ENCODE measurements at regions not wholly inside any gene's neighbourhood (a gene's known extent, or its start where the extent isn't known, plus 50 kb on each side); places are given as distances from the start of the nearest gene placed in this dataset.

- TF ChIP-seq CTCF (IDR thresholded peaks at IDR 0.05) (no peak), POLR2AphosphoS5 (IDR thresholded peaks at IDR 0.05; ENCODE audit: low read depth, low read length) (no peak), TCF7L2 (IDR thresholded peaks at IDR 0.05; ENCODE audit: low read depth, low read length) (no peak), REST (IDR thresholded peaks at IDR 0.05; ENCODE audit: insufficient read depth in 1 of 2, low read depth in 2 of 2, low read length in 1 of 2) (no peak), SIN3A (IDR thresholded peaks at IDR 0.05; ENCODE audit: borderline replicate concordance, insufficient read depth, low read depth, low read length) (no peak)
Measured at GRCh38 chr14:83870546-83871270, 1659.2 kb upstream of the FLRT2 start.
